ENCODE measurements at regions not wholly inside any gene's neighbourhood (a gene's known extent, or its start where the extent isn't known, plus 50 kb on each side); places are given as distances from the start of the nearest gene placed in this dataset.
"Not testable (repeated sequence)": the region's sequence is repeated elsewhere in the genome, so short reads cannot be mapped to it uniquely, and the experiment has no call there.

DNA sequence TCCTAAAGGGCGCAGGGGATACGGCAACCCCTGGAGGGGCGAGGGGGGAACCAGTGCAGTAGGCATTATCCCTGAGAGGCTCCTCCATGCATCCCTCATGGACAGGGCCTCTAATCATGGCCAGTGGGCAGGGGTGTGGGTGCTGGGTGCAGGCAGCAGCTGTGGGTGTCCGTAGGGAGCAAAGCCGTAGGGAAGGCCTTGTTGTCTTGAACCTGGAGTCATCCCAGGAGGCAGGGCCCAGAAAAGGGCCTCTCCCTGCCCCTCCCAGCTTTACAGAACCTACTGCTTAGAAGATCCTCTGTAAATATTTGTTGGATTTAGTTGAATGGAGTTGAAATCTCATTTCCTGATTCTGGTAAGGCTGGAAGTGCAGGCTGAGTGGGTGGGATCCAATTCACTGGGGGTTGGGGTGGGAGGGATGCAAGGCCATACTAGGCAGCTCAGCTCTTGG lies 207.0 kb upstream of the HAAO start:
- no peak for DNase-seq (ENCODE audit: low spot score)

DNA sequence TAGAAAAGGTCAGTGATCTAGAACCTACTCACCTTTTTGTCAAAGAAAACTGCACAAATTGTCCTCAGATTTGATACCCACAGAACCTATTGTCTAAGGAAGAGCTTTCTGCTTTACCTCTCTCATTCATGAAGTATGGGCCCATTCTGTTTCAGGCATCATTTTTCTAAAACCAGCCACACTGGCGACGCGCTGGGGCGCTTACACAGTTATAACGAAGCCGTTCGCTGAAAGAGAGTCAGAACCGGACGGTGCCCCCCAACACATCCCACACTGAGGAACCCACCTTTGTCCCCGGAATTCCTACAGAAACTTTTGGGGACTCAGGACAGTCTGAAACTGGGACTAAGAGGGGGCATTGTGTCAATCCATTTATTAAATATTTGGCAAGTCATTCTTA lies 206.3 kb upstream of the HAAO start:
- no peak for DNase-seq (ENCODE audit: low spot score)

DNA sequence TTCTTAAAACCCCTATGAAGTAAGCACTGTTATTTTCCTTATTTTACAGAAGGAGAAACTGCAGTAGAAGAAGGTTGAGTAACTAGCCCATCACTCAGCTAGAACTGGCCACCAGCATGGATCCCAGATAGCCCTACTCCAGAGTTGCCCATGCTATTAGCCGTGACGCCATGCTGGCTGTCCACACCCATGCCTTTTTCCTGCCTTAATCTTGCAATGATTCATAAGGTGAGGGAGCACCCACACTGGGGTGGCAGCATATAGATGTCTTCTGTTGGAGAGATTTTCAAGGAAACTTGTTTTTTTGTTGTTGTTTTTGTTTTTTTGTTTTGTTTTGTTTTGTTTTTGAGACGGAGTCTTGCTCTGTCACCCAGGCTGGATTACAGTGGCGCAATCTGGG lies 204.1 kb upstream of the HAAO start:
- DNase-seq (ENCODE audit: low spot score): no peak

DNA sequence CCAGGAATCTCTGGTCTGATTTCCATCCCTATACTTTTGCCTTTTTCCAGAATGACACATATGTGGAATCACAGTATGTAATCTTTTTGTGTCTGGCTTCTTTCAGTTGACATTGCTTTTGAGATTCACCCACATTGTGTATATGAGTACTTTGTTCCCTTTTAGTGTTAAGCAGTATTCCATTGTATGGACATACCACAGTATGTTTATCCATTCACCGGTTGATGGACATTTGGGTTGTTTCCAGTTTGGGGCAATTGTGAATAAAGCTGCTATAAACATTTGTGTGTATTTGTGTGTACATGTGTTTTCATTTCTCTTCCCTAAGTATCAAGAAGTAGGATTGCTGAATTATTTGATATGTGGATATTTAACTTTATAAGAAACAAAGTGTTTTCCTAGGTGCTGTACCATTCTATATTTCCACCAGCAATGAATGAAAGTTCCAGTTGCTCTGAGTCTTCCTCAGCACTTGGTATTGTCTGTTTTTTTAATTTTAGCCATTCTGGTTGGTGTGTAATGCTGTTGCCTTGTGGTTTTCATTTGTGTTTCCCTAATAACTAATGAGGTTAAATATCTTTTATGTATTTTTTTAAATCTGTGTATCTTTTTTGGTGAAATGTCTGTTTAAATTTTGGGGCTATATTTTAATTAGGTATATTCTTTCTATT lies 203.5 kb upstream of the HAAO start:
- DNase-seq (ENCODE audit: low spot score): no peak

DNA sequence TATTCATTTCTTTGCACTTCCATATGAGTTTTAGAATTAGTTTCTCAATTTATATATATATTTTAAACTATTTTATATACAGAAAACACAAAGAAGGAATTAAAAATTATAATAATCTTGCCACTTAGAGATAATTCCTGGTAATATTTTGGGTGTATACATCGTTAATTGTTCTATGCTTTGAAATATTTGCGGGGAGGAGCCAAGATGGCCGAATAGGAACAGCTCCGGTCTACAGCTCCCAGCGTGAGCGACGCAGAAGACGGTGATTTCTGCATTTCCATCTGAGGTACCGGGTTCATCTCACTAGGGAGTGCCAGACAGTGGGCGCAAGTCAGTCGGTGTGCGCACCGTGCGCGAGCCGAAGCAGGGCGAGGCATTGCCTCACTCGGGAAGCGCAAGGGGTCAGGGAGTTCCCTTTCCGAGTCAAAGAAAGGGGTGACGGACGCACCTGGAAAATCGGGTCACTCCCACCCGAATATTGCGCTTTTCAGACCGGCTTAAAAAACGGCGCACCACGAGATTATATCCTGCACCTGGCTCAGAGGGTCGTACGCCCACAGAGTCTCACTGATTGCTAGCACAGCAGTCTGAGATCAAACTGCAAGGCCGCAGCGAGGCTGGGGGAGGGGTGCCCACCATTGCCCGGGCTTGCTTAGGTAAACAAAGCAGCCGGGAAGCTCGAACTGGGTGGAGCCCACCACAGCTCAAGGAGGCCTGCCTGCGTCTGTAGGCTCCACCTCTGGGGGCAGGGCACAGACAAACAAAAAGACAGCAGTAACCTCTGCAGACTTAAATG lies 197.1 kb upstream of the HAAO start:
- not testable (repeated sequence) for DNase-seq (ENCODE audit: low spot score)

DNA sequence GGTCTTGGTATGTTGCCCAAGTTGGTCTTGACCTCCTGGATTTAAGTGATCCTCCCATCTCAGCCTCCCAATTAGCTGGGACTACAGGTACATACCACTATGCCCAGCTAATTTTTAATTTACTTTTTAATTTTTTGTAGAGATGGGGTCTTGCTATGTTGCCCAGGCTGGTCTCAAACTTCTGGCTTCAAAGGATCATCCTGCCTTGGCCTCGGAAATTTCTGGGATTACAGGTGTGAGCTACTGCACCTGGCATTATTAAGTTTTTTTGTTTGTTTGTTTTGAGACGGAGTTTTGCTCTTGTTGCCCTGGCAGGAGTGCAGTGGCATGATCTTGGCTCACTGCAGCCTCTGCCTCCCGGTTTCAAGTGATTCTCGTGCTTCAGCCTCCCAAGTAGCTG lies 195.7 kb upstream of the HAAO start:
- DNase-seq (ENCODE audit: low spot score): not testable (repeated sequence)

DNA sequence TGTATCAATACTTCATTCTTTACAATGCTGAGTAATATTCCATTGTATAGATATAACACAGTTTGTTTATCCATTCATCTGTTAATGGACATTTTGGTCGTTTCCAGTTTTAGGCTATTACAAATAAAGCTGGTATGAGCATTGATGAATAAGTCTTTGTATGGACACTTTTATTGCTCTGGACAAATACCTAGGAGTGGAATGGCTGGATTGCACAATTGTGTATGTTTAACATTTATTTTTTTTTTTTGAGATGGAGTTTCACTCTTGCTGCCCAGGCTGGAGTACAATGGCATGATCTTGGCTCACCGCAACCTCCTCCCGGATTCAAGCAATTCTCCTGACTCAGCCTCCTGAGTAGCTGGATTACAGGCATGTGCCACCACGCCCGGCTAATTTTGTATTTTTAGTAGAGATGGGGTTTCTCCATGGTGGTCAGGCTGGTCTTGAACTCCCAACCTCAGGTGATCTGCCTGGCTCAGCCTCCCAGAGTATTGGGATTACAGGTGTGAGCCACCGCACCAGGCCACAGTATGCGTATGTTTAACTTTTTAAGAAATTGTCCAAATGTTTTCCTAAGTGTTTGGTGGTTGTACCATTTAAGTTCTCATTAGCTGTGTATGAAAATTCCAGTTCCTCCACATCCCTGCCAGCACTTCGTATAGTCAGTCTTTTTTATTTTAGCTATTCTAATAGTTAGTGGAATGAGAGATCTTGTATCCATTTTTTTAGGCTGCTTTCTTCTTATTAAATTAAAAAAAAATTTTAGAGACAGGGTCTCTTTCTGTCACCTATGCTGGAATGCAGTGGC lies 194.9 kb upstream of the HAAO start:
- DNase-seq (ENCODE audit: low spot score): peak; percentile 45

DNA sequence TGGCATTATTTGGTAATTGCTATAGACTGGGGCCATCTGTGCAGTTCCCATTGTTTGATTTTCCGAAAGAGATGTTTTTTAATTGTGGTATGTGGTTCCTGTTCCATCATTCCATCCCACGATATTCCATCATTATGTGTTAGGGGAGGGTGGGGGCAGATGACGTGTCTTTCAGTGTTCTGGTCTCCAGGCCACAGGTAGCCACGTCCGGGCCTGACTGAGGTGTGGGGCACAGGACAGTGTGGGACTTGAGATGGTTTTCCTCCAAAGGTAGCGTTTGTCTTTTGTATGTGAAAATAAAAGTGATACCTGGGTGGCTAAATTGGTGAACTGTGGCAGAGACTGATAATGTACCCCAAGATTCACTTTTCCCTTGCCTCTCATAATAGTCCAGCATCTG lies 192.2 kb upstream of the HAAO start:
- DNase-seq (ENCODE audit: low spot score): no peak

DNA sequence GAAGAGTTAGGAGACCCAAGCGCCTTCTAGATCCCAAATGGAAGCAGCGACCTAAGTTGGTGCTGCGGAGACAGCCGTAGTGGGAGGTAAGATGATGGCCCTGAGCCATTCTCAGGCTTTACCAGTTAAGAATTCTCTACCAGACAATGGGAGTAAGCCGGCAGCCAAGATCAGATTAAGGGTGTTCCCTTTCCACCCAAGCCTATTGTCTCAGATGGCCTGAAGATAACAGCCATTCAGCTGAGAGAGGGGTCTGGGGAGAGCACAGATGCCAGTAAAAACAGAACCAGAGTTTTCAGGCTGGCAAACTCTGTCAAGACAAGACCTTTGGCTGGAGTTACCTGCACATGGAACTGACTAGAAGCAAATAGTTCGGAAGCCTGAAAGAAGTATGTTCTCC lies 191.7 kb upstream of the HAAO start:
- DNase-seq (ENCODE audit: low spot score): no peak

DNA sequence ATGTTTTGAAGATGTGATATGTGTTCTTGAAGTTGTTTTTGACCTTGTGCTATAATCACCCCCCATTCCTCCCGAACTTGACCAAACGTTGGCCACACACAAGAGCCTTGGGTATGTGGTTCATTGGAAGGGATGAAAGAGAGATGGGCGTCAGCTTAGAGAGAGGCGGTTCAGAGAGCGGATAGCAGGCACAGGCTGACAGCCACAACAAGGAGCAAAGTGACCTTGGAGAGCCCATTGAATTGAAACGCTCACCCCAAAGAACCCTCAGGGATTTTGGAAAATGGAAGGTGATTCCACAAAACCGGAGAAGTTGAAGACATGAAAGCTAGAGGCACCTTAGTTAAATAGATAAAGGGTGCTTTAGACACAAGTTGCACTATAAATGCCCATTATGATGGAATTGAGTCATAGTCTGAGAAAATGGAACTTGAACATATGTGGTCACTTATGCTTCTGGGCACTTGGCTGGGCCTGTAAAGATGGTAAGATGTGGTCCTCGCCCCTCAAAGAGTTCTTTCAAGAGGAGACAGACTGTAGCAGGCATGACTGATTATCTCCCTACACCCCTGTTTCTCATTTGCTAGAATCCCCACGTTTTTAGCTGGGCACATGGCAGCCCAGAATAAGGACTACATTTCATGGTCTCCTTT lies 188.5 kb upstream of the HAAO start:
- no peak for DNase-seq (ENCODE audit: low spot score)

DNA sequence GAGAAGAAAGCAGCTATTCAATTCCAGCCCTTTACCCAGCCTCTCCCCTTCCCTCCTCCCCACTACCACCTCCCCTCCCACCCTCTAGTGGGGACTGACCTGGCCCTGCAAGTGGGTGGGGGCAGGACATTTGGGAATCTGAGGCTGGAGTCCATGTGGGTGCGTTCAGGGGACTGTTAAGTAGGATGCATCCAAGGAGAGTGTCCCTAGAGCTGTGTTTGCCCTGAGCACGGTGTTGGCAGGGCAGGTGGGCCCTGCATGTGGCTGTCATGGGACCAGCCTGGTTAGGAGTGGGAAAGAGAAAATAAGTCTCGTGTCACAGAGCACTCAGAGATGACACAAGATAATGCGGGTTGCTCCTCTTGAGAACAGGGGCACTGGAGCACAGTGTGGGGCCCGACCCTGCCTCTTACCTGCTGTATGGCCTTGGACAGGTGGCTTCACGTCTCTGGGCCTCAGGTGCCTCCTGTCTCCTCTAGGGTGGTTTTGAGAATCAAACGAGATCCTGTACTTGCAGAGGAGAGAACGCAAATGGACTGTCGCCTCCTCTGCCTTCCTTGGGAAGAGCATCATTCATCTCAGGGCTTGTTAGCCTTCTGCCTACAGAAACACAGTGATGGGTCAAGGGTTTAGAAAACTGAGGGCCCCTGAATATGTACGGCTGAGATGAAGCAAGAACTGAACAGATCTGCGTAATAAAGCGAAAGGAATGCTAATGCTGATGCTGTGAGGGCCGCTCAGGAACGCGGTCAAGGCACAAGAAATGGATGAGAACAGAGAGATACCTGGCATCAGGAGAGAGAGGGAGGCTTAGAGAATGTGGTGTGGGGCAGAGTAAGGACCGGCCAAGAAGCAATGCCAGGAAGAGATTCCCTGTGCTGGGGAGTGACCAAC lies 187.7 kb upstream of the HAAO start:
- DNase-seq (ENCODE audit: low spot score): no peak

DNA sequence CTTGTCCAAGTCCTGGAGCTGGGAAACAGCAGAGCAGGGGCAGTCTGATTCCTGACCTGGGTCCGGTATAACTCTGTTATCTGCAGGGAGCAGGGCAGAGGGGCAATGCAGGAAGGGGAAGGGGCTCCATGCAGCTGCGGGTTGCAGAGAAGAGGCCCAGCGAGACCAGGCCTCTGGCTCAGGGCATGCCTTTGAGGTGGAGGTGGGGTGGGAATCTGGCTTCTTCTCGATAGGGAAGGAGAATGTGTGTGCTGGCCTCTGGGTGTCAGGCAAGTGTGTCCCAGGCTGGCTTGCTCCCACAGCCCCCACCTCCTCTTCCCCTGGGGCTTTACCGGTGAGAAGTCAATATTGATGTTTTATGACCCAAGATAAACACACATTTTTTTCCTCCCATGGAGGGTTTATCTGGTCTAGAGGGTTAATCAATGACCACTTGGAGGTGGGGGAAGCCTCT lies 187.1 kb upstream of the HAAO start:
- no peak for DNase-seq (ENCODE audit: low spot score)

DNA sequence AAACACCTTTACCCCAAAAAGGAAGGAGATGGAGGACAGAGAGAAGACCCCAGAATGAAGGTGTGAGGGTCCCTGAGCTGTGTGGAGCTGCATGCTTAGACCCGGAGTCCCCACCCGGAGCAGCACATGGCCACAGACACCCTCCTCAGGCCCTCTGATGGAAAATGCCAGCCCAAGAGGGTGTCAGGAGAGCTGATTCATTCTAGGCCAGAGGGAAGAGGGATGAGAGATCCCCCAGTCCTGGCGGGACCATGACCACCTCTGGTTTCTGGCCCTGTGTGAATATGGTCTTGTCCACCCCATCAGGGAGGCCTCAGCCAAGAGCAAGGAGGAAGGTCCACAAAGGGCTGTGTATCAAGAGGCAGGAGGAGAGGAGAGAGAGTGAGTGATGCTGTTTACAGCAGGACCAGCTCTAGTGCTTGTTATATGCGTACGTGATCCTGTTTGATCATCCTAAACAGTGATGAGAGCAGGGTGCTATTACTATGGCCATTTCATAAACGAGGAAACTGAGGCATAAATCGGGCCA lies 186.6 kb upstream of the HAAO start:
- DNase-seq (ENCODE audit: low spot score): no peak

DNA sequence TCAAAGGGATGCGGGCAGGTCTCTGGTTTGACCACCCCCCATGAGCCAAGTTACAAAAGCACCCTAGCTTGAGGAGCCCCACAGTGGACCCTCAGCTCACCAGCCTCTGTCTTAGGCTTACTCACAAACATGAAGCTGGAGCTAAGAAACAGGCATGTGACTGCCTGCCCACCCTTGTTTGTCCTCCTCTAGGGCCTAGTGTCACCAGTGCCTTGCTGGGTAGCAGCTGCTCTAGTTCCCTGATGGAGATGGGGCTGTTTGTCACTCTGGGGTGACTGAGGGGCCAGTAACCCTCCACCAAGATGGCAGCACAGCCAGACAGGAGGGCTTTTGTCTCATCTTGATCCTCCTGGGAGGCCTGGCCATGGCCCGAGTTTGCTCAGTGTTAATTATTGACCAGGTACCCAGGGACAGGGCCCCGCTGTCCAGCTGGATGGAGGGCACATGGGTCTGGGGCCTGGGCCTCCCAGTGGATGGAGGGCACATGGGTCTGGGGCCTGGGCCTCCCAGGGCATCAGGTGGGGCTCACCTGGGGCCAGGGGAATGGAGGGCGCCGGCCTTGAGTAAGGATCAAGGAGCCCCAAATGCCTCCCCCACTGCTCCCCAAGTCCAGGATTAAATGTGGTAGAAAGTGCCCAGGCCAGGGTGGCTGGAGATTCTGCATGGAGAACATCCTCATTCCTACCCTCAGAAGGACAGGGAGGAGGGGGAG lies 185.9 kb upstream of the HAAO start:
- DNase-seq (ENCODE audit: low spot score): no peak

DNA sequence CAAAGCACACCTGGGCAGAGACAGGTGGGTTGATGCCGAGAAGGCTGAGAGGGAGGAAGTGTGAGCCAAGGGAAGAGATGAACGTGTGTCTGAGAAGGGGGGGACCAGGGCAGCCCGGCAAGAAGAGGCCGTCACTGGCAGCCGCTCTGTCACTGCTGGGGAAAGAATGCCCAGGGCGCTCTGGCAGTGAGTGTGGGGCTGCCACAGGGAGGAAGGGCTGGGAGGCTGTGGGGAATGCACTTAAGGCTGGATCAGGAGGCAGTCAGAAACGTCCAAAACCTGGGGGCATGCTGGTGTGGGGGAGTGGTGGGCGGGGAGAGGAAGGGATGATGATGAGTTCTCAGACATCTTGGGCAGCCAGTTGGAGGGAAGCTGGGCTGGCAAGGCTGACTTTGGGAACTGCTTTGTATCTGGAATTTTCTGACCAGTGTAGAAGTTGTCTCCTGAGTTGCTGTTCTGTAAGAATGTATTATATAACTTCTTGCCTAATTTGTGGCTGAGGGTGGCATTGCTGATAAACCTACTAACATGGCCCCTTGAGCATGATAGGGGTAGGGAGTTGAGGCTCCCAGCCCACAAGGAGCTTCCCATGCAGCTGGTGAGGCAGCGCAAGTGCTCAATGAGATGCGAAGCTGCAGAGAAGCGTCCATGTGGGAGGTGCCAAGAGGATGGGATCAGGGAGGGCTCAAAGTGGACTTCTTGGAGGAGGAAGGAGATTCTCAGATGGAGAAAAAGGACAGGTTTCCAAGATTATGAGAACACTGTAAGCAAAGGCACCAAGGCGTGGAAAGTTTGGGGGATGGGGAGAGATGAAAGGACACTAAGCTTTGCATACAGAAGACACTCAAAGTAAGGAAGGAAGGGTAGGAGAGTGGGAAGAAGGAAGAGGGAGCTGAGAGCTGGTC lies 185.1 kb upstream of the HAAO start:
- no peak for DNase-seq (ENCODE audit: low spot score)

DNA sequence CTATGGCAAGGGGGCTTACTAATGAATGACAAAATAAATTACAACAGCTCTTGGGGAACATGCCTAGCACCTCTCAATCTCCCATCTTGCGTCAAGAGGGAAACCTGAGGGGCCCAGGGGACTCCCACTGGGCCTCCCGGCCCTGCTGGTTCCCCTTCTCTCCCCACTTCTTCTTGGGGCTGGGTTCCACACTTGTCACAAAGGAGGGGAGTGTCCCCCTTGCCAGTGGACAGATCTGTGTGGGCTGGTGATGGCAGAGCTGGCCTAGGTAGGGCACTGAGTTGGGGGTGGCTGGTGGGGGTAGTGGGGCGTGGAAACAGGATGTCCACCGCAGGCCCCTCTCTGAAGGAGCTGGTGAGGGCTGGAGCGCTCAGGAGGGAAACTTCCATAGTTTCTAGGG lies 184.0 kb upstream of the HAAO start:
- DNase-seq (ENCODE audit: low spot score): no peak

DNA sequence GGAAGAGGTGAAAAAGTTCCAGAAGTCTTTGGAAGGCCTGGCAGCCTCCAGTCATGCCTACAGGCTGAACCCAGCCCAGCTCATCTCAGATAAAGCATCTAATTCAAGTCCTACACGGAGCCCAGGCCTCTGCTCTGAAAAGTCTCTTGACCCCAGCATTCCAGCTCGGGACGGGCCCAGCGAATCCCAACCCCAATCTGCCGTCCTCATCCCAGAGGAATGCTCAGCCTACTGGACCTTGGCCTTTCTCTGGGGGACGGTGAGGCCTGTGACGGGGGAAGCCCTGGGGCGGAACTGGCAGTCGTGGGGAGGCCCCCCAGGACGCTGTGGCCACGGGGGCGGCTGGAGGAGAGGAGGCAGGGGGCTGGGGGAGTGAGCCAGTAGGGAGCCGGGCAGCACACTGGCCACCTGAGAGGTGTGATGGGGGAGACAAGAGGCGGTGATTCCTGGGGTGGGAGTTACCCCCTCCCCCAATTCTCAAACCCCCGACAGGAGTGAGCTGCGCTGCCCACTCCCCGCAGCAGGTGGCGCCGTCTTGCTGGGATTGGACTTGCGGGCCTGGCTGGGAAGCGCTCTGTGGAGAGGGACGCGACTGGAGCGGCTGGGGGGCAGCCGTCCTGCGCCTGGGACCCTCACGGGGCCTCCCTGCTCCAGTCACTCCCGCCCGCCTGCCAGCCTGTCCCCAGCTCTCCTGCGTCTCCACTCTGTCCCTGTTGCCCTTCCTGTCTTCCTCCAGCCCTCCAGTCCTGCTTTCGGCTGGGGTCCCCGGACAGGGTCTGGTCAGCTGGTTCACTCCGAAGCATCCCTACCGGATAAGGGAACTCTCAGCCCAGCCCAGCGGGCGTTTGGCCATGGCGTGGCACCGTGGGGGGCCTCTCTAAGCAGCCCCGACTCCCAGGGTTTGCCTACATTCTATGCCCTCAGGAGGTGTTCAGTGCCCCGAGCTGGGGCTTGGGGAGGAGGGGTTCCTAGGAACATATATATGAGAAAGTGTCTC lies 182.6 kb upstream of the HAAO start:
- peak; percentile 77 for DNase-seq (ENCODE audit: low spot score)

DNA sequence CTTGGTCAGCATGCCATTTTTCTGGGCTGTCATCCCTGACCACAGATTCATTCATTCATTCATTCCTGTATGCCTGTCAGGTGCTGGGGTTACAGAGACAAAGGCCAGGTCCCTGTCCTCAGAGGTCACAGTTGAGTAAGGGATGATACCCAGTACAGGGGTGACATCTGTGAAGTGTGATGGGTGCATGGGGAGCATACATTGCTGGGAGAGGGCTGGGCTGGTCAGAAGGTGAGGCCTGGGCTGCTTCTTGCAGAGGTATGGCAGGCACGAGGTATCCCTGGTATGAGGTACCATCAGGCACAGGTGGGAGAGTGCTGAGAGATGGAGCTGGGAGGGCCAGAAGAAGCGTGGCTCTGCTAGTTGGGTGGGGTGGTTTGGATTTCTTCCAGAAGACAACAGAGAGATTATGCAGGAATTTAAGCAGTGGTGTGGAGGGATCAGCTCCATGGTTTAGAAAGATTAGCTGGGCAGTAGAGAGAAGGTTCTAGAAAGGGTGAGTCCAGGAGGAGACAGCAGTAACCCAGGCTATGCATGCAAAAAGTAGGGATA lies 181.9 kb upstream of the HAAO start:
- DNase-seq (ENCODE audit: low spot score): no peak

Measured in AG08396 (cell line).